Mesendoderm (in vitro differentiated cells): ENCODE measurements at regions not wholly inside any gene's neighbourhood (a gene's known extent, or its start where the extent isn't known, plus 50 kb on each side); places are given as distances from the start of the nearest gene placed in this dataset.

Experiments
- DNase-seq: peaks from one replicate; pipeline ENCODE4 v3.0.0; 2013
- H2AK5ac ChIP-seq: 2 replicates; pipeline ENCODE4 v1.6.1; 2013; ENCODE audit warnings: low read length, inconsistent platforms
- H2BK120ac ChIP-seq: 2 replicates; pipeline ENCODE4 v1.6.1; 2013; ENCODE audit warnings: low read depth, mild to moderate bottlenecking, low read length, moderate library complexity, mixed read lengths
- H2BK15ac ChIP-seq: replicated peaks from 2 replicates; pipeline ENCODE4 v1.6.1; 2013; ENCODE audit warnings: low read depth, mild to moderate bottlenecking, moderate library complexity
- H2BK5ac ChIP-seq: 2 replicates; pipeline ENCODE4 v1.6.1; 2013; ENCODE audit warnings: low read length, inconsistent platforms
- H3K18ac ChIP-seq: 2 replicates; pipeline ENCODE4 v1.6.1; 2013; ENCODE audit warnings: mild to moderate bottlenecking, low read length, mixed read lengths
- H3K23ac ChIP-seq: one replicate; pipeline ENCODE4 v1.6.1; 2013; ENCODE audit warnings: low read length
- H3K27ac ChIP-seq: 2 replicates; pipeline ENCODE4 v1.5.1; 2013; ENCODE audit warnings: low read depth, mild to moderate bottlenecking, inconsistent platforms, low read length, moderate library complexity
- H3K27me3 ChIP-seq: 2 replicates; pipeline ENCODE4 v1.6.1; 2013; ENCODE audit warnings: low read length, control low read depth, mild to moderate bottlenecking, inconsistent platforms; ENCODE audit not compliant: insufficient read depth, poor library complexity
- H3K36me3 ChIP-seq: 2 replicates; pipeline ENCODE4 v1.6.1; 2013; ENCODE audit warnings: low read length, inconsistent platforms; ENCODE audit not compliant: control insufficient read depth, insufficient read depth
- H3K4ac ChIP-seq: one replicate; pipeline ENCODE4 v1.6.1; 2013; ENCODE audit warnings: low read depth, mild to moderate bottlenecking, low read length, moderate library complexity
- H3K4me1 ChIP-seq: 2 replicates; pipeline ENCODE4 v1.6.1; 2013; ENCODE audit warnings: low read depth, low read length, inconsistent platforms; ENCODE audit not compliant: control insufficient read depth
- H3K4me2 ChIP-seq: 2 replicates; pipeline ENCODE4 v1.6.1; 2013; ENCODE audit warnings: low read length
- H3K4me3 ChIP-seq: 2 replicates; pipeline ENCODE4 v1.5.1; 2013; ENCODE audit warnings: mild to moderate bottlenecking, low read length
- H3K56ac ChIP-seq: one replicate; pipeline ENCODE4 v1.6.1; 2013; ENCODE audit warnings: low read length
- H3K79me1 ChIP-seq: 2 replicates; pipeline ENCODE4 v1.6.1; 2013; ENCODE audit warnings: low read length, inconsistent platforms
- H3K79me2 ChIP-seq: 2 replicates; pipeline ENCODE4 v1.6.1; 2013; ENCODE audit warnings: mild to moderate bottlenecking, low read length; ENCODE audit not compliant: control insufficient read depth, insufficient read depth
- H3K9ac ChIP-seq: 2 replicates; pipeline ENCODE4 v1.6.1; 2013; ENCODE audit warnings: low read length, inconsistent platforms
- H4K5ac ChIP-seq: one replicate; pipeline ENCODE4 v1.6.1; 2013; ENCODE audit warnings: low read length
- H4K8ac ChIP-seq: one replicate; pipeline ENCODE4 v1.6.1; 2013; ENCODE audit warnings: low read depth, mild to moderate bottlenecking, control low read depth, low read length, moderate library complexity
- WGBS: extraction: QIAGEN DNeasy Blood & Tissue Kit; methylation state at CpG from one replicate; pipeline ENCODE4 v1.1.7; 2013; ENCODE audit warnings: low lambda C conversion rate, missing lambda C conversion rate; ENCODE audit not compliant: insufficient coverage; ENCODE audit errors: extremely low coverage; 5-methylcytosine and 5-hydroxymethylcytosine counted together

DNA sequence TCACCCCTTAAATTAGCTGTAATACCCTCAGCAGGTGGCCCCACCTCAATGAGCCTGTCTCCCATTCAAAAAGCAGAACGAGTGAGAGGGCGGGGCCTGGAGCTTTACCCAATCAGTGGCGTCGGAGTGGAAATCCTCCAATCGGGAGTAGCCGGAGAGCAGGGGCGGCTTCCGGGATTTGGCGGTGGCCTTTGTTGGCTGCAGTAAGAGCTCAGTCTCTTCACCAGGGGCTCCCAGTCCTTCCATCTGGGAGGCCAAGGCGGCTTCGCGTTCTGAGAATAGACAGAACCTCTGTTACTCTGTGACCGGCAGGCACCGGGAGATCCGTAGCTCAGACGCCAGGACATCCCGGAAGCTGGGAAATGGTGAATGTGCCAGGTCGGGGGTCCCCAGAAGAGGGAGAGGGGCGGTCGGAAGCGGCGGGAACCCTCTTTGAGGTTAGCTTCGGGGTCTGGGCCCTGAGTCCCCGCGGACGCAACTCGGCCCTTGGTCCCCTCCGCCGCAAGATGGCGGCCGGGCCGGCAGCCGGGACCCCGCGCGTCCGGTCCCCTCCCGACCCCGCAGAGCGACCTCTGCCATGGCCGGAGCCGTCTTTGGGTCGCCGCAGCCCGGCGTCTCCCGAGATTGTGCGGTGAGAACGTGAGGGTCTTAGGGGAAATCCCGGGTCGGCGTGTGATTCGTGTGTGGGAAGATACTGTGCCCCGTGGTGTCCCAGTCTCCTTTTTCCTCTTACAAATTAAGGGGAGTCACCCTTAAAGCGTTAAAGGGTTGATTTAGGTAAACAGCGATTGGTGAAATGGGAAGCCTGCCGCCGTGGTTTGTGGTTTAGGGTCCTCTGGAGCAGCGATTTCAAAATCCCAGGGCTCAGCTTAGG, 160.3 kb upstream of the ZNF267 start:
- Histone ChIP-seq H3K27ac (peak overlapping the region; percentile 99), H3K18ac (peak overlapping the region; percentile 98), H3K36me3 (peaks cover 2% of the 10 kb centered on the region), H3K27me3 (no peaks in the 10 kb centered on the region), H3K23ac (peak overlapping the region; percentile 94), H3K56ac (peak overlapping the region; percentile 94), H2AK5ac (no peak overlapping the region), H2BK15ac (no peak overlapping the region), H4K8ac (no peak overlapping the region), H3K4ac (peak overlapping the region; percentile 46), H3K4me2 (peak overlapping the region; percentile 58), H3K4me3 (peak overlapping the region; percentile 92), H3K79me1 (peaks cover 14% of the 10 kb centered on the region), H2BK120ac (no peak overlapping the region), H3K4me1 (peaks cover 2% of the 10 kb centered on the region), H4K5ac (no peak overlapping the region), H3K9ac (peak overlapping the region; percentile 95), H2BK5ac (no peak overlapping the region), H3K79me2 (peaks cover 15% of the 10 kb centered on the region)
- DNase-seq = peak; percentile 97
- WGBS = no CpG with 5 or more reads among the region's 59 CpGs

DNA sequence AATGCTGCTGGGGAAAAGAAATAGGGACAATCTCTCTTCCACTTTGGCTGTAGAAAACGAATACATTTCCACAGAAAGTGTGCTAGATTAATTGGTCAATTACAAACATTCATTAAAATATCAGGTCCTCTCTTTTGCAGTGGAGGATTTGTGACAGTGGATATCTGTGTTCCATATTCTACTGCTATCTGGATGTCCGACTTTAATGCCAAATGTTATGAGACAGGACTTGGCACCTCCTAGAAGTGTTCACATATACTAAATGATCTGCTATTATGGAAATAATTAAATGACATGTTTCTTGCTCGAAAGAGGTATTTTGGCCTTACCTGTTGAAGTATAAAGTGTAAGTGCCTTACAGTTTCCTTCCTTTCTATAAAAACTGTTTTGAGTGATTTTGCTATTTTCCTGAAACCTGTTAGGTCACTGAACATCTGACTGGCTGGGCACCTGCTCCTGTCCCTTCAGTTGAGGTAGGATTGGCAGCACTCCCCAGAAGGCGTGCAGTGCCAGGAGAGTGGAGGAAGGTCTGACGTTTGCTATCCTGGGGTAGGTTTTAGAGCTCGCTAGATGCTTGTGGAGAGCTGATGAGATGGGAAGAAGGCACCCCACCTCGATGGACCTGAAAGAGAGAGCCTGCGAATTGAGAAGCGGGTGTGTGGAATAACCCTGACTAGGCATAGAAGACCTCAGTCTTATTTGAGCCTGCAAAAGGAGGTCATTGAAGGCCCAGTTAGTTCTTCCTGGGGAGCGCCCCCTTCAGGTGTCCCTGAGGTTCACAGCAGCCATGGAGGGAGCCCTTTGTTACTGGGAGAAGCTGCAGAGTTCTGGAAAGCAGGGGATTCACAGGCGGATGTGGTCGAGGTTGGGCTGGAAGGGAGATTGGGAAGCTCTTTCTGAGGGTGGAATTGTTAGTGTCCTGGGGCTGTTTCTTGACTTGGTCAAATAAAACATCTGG, 159.4 kb upstream of the ZNF267 start:
- Histone ChIP-seq H3K79me1 (peaks cover 14% of the 10 kb centered on the region), H2BK120ac (no peak overlapping the region), H3K9ac (peak overlapping the region; percentile 95), H3K23ac (no peak overlapping the region), H3K79me2 (peaks cover 15% of the 10 kb centered on the region), H3K56ac (peak overlapping the region; percentile 94), H2AK5ac (no peak overlapping the region), H4K5ac (no peak overlapping the region), H3K4ac (no peak overlapping the region), H3K27ac (peak overlapping the region; percentile 99), H3K18ac (peak overlapping the region; percentile 98), H2BK15ac (no peak overlapping the region), H3K4me1 (peaks cover 2% of the 10 kb centered on the region), H4K8ac (no peak overlapping the region), H2BK5ac (no peak overlapping the region), H3K27me3 (no peaks in the 10 kb centered on the region), H3K4me3 (peak overlapping the region; percentile 92), H3K36me3 (peaks cover 2% of the 10 kb centered on the region), H3K4me2 (peak overlapping the region; percentile 58)
- DNase-seq = peak; percentile 57
- WGBS = no CpG with 5 or more reads among the region's 12 CpGs

DNA sequence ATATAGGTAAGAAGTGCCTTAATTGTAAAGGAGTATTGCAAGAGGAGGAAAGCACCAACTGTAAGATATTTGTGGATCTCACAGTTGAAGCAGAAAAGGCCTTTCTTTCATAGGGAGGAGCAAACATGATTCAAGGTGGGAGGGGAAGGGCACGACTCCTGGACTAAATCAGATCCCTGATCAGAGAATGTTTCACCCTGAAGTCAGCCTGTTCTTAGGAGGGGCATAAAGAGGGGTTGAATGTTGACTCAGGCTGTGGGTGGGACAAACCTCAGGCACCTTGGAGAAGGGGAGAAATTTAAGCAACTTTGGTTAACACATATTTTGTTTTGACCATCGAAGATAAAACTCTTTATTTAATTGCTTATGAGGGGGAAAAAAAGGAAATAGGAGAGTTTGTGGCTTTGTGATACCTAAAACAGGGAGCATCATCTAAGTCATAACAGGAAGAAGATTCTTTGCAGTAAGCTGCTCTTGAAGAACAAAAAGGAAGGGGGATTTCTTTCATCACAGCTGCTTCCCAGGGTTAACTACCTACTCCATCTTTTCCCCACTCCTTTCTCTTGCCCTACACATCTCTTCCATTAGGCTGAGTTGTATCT, 158.6 kb upstream of the ZNF267 start:
- no CpG with 5 or more reads among the region's 2 CpGs for WGBS
- Histone ChIP-seq H2BK15ac (no peak overlapping the region), H2BK5ac (no peak overlapping the region), H3K4ac (no peak overlapping the region), H3K4me2 (no peak overlapping the region), H3K27me3 (no peaks in the 10 kb centered on the region), H4K5ac (no peak overlapping the region), H2BK120ac (no peak overlapping the region), H3K18ac (no peak overlapping the region), H2AK5ac (no peak overlapping the region), H3K4me1 (peaks cover 2% of the 10 kb centered on the region), H3K27ac (no peak overlapping the region), H3K9ac (peak overlapping the region; percentile 15), H3K36me3 (peaks cover 2% of the 10 kb centered on the region), H4K8ac (no peak overlapping the region), H3K4me3 (no peak overlapping the region), H3K23ac (no peak overlapping the region), H3K79me2 (peaks cover 15% of the 10 kb centered on the region), H3K56ac (peak overlapping the region; percentile 94), H3K79me1 (peaks cover 15% of the 10 kb centered on the region)
- DNase-seq = peak; percentile 9

DNA sequence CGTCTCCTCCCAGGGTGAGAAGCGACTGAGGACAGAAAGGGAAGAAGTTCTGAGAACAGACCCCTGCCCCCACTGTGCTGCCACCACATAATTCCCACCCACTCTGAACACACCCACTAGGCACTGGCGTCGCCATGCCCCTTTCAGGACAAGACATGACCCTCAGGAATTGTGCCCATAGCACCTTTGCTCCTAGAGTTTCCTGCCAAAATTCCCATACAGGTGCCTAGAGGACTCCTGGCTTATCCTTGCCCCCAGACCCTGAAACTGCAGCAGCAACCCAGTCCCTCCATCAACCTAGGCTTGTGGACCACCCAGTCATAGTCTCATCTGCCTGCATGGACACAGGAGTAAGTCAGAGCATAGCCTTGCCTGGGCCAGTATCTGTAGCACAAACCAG, 157.7 kb upstream of the ZNF267 start:
- H3K4me2 ChIP-seq = no peak overlapping the region
- H3K18ac ChIP-seq = no peak overlapping the region
- H3K36me3 ChIP-seq = peaks cover 2% of the 10 kb centered on the region
- no peak overlapping the region for H3K4me3 ChIP-seq
- H4K5ac ChIP-seq = no peak overlapping the region
- WGBS = no CpG with 5 or more reads among the region's 4 CpGs
- no peak overlapping the region for H2BK15ac ChIP-seq
- H3K23ac ChIP-seq = no peak overlapping the region
- no peak for DNase-seq
- no peak overlapping the region for H3K27ac ChIP-seq
- no peaks in the 10 kb centered on the region for H3K27me3 ChIP-seq
- no peak overlapping the region for H2AK5ac ChIP-seq
- peaks cover 15% of the 10 kb centered on the region for H3K79me2 ChIP-seq
- peaks cover 15% of the 10 kb centered on the region for H3K79me1 ChIP-seq
- H4K8ac ChIP-seq = no peak overlapping the region
- peaks cover 2% of the 10 kb centered on the region for H3K4me1 ChIP-seq
- no peak overlapping the region for H2BK5ac ChIP-seq
- no peak overlapping the region for H3K9ac ChIP-seq
- no peak overlapping the region for H2BK120ac ChIP-seq
- no peak overlapping the region for H3K4ac ChIP-seq
- H3K56ac ChIP-seq = no peak overlapping the region

DNA sequence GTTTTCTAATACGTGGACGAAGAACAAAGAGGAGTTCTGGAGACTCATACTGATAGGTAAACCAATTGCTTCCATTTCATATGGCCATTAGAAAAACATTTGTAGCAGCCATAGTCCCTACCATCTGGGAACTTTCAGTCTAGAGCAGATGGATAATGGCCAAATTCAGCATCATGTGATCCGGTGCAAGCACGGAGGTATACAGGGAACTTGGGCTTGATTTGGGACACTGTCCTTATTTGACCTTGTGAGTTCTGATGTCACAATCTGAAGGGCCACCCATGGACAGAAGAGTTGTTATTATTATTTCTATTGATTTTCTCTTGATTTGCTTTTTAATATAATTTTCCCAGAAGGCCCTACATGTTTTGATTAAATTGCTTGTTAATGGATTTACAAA, 154.6 kb upstream of the ZNF267 start:
- no peak overlapping the region for H3K27ac ChIP-seq
- no peak overlapping the region for H3K9ac ChIP-seq
- H3K79me1 ChIP-seq = peaks cover 15% of the 10 kb centered on the region
- no peak overlapping the region for H3K4me2 ChIP-seq
- WGBS = no CpG with 5 or more reads among the region's 4 CpGs
- H3K4me3 ChIP-seq = no peak overlapping the region
- peaks cover 15% of the 10 kb centered on the region for H3K79me2 ChIP-seq
- H3K23ac ChIP-seq = no peak overlapping the region
- no peak overlapping the region for H2BK15ac ChIP-seq
- DNase-seq = no peak
- no peak overlapping the region for H4K5ac ChIP-seq
- no peak overlapping the region for H2BK120ac ChIP-seq
- no peak overlapping the region for H4K8ac ChIP-seq
- no peak overlapping the region for H2BK5ac ChIP-seq
- H2AK5ac ChIP-seq = no peak overlapping the region
- H3K27me3 ChIP-seq = no peaks in the 10 kb centered on the region
- H3K4me1 ChIP-seq = peaks cover 2% of the 10 kb centered on the region
- H3K36me3 ChIP-seq = peaks cover 2% of the 10 kb centered on the region
- H3K18ac ChIP-seq = no peak overlapping the region
- H3K4ac ChIP-seq = no peak overlapping the region
- H3K56ac ChIP-seq = no peak overlapping the region
